Glutamatergic neuron (in vitro differentiated cells): ENCODE measurements at regions not wholly inside any gene's neighbourhood (a gene's known extent, or its start where the extent isn't known, plus 50 kb on each side); places are given as distances from the start of the nearest gene placed in this dataset.

ENCODE experiments used
- DNase-seq: peaks from one replicate; pipeline ENCODE4 v3.0.0; 2022
- H3K27ac Mint-ChIP-seq: one replicate; pipeline ENCODE4 v1.8.0; 2020; ENCODE audit warnings: mild to moderate bottlenecking, mixed read lengths, inconsistent platforms; ENCODE audit not compliant: unreplicated experiment
- H3K27me3 Mint-ChIP-seq: one replicate; pipeline ENCODE4 v1.8.0; 2020; ENCODE audit warnings: mild to moderate bottlenecking, moderate library complexity, mixed read lengths, inconsistent platforms; ENCODE audit not compliant: unreplicated experiment
- H3K36me3 Mint-ChIP-seq: one replicate; pipeline ENCODE4 v1.8.0; 2020; ENCODE audit warnings: mild to moderate bottlenecking, mixed read lengths, inconsistent platforms; ENCODE audit not compliant: unreplicated experiment
- H3K4me1 Mint-ChIP-seq: one replicate; pipeline ENCODE4 v1.8.0; 2020; ENCODE audit warnings: mild to moderate bottlenecking, low read depth, mixed read lengths, inconsistent platforms; ENCODE audit not compliant: unreplicated experiment
- H3K4me3 Mint-ChIP-seq: one replicate; pipeline ENCODE4 v1.8.0; 2020; ENCODE audit warnings: mild to moderate bottlenecking, mixed read lengths, inconsistent platforms; ENCODE audit not compliant: unreplicated experiment
- H3K9me3 Mint-ChIP-seq: one replicate; pipeline ENCODE4 v1.8.0; 2020; ENCODE audit warnings: mild to moderate bottlenecking, moderate library complexity, mixed read lengths, inconsistent platforms; ENCODE audit not compliant: unreplicated experiment
- CTCF ChIP-seq: fragments of 200-600 bp; sonication (generic); IDR thresholded peaks from one replicate; pipeline ENCODE4 v1.5.0; 2021; ENCODE audit not compliant: partially characterized antibody, unreplicated experiment

GRCh38 chr5:82599030-82599429, 320.9 kb upstream of the RPS23 start:
- TF ChIP-seq CTCF, result no peak

GRCh38 chr5:82597437-82597836, 319.3 kb upstream of the RPS23 start:
- Mint-ChIP-seq H3K4me3 (no peak overlapping the region), H3K4me1 (no peaks in the 10 kb centered on the region), H3K27me3 (no peaks in the 10 kb centered on the region), H3K9me3 (no peaks in the 10 kb centered on the region), H3K27ac (no peak overlapping the region), H3K36me3 (no peaks in the 10 kb centered on the region)
- peak; percentile 22 for TF ChIP-seq CTCF
- DNase-seq, result no peak

More at GRCh38 chr5:82599030-82599429, 320.9 kb upstream of the RPS23 start:
- H3K9me3 Mint-ChIP-seq, result no peaks in the 10 kb centered on the region
- H3K4me1 Mint-ChIP-seq, result no peaks in the 10 kb centered on the region
- no peak overlapping the region for H3K27ac Mint-ChIP-seq
- H3K4me3 Mint-ChIP-seq, result no peak overlapping the region
- H3K36me3 Mint-ChIP-seq, result no peaks in the 10 kb centered on the region
- no peak for DNase-seq
- H3K27me3 Mint-ChIP-seq, result no peaks in the 10 kb centered on the region

GRCh38 chr5:82596451-82596850, 318.3 kb upstream of the RPS23 start:
- Mint-ChIP-seq H3K9me3 (no peaks in the 10 kb centered on the region), H3K4me3 (no peak overlapping the region), H3K36me3 (peaks cover 3% of the 10 kb centered on the region), H3K4me1 (no peaks in the 10 kb centered on the region), H3K27me3 (no peaks in the 10 kb centered on the region), H3K27ac (no peak overlapping the region)
- no peak for DNase-seq
- TF ChIP-seq CTCF, result no peak

- Mint-ChIP-seq H3K27me3 (no peaks in the 10 kb centered on the region), H3K4me1 (no peaks in the 10 kb centered on the region), H3K4me3 (no peak overlapping the region), H3K9me3 (no peaks in the 10 kb centered on the region), H3K36me3 (peaks cover 13% of the 10 kb centered on the region), H3K27ac (no peak overlapping the region)
- no peak for DNase-seq
- TF ChIP-seq CTCF, result no peak
These were observed 317.0 kb upstream of the RPS23 start for GRCh38 chr5:82595113-82595512.

- Mint-ChIP-seq H3K27me3 (no peaks in the 10 kb centered on the region), H3K4me1 (no peaks in the 10 kb centered on the region), H3K36me3 (peaks cover 13% of the 10 kb centered on the region), H3K4me3 (no peak overlapping the region), H3K9me3 (no peaks in the 10 kb centered on the region), H3K27ac (no peak overlapping the region)
- no peak for DNase-seq
- no peak for TF ChIP-seq CTCF
These were observed 315.9 kb upstream of the RPS23 start for GRCh38 chr5:82594097-82594496.
